Skeletal muscle satellite cell (primary cell): ENCODE measurements at regions not wholly inside any gene's neighbourhood (a gene's known extent, or its start where the extent isn't known, plus 50 kb on each side); places are given as distances from the start of the nearest gene placed in this dataset.
A peak's percentile ranks its signal among the peaks of the same experiment; 100 is the strongest.

ENCODE experiments used
- H3K27me3 ChIP-seq: 2 replicates; pipeline ENCODE4 v1.7.0; 2013; ENCODE audit warnings: low read length; ENCODE audit not compliant: control insufficient read depth, insufficient read depth
- H3K36me3 ChIP-seq: 2 replicates; pipeline ENCODE4 v1.7.0; 2013; ENCODE audit warnings: mild to moderate bottlenecking, control low read depth, low read length; ENCODE audit not compliant: insufficient read depth
- H3K4me1 ChIP-seq: 2 replicates; pipeline ENCODE4 v1.7.0; 2013; ENCODE audit warnings: low read length; ENCODE audit not compliant: control insufficient read depth, insufficient read depth
- H3K4me2 ChIP-seq: 2 replicates; pipeline ENCODE4 v1.7.0; 2013; ENCODE audit warnings: mild to moderate bottlenecking, low read length
- H3K4me3 ChIP-seq: 2 replicates; pipeline ENCODE4 v1.7.0; 2013; ENCODE audit warnings: low read length
- H3K9ac ChIP-seq: 2 replicates; pipeline ENCODE4 v1.7.0; 2013; ENCODE audit warnings: mild to moderate bottlenecking, low read depth, low read length, moderate library complexity
- H3K9me3 ChIP-seq: replicated peaks from 2 replicates; pipeline ENCODE4 v1.7.0; 2013; ENCODE audit warnings: mild to moderate bottlenecking, control low read depth, low read length

DNA sequence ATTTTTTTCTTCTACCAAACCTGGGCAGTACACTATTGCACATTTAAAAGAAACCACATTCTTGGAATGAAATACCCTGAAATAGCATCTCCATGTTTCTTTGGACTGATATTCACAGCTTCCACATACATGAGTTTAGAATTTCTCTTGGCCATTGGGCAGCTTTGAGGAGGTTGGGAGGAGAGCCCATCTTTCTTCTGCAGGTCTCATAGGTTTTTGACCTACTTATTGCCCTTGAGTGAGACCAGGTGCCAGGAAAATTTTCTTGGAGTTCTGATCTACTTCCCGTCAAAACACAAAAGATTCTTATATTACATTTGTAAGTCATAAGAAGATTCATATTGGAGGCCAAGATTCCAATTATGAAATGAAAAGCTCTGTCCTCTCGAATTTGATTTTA lies 212.0 kb downstream of the IBTK start:
- no peak overlapping the region for H3K4me3 ChIP-seq
- H3K27me3 ChIP-seq = no peaks in the 10 kb centered on the region
- H3K9me3 ChIP-seq = no peaks in the 10 kb centered on the region
- no peak overlapping the region for H3K9ac ChIP-seq
- no peaks in the 10 kb centered on the region for H3K36me3 ChIP-seq
- H3K4me1 ChIP-seq = peaks cover 20% of the 10 kb centered on the region
- no peak overlapping the region for H3K4me2 ChIP-seq

DNA sequence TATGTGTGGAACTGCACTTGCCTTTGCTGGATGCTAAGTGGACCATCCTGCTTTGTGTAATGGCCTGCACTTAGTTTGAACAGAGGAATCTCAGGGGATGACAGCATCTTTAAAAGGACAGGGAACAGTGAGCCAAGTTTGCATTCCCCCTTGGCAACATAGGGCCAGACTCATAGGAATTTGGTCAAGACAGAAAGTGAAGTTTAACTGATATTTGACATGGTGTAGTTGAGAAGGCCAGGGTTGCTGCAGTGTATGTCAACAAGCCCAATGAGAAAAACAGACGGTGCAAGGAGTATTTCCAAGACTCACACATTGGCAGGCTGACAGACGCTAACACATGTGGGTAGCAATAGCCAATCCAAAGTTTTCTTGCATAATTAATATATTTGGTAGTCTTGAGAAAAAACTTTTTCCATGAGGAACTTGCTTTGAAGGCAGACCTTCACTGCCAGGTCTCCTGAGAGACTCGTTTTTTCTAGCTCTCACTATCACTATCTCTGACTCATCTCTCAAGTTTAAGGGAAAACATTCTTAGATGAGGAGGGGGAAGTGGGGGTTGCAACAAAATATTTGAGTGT lies 213.8 kb downstream of the IBTK start:
- peaks cover 14% of the 10 kb centered on the region for H3K4me1 ChIP-seq
- no peaks in the 10 kb centered on the region for H3K27me3 ChIP-seq
- H3K4me2 ChIP-seq = no peak overlapping the region
- no peaks in the 10 kb centered on the region for H3K9me3 ChIP-seq
- H3K4me3 ChIP-seq = no peak overlapping the region
- H3K9ac ChIP-seq = no peak overlapping the region
- no peaks in the 10 kb centered on the region for H3K36me3 ChIP-seq

DNA sequence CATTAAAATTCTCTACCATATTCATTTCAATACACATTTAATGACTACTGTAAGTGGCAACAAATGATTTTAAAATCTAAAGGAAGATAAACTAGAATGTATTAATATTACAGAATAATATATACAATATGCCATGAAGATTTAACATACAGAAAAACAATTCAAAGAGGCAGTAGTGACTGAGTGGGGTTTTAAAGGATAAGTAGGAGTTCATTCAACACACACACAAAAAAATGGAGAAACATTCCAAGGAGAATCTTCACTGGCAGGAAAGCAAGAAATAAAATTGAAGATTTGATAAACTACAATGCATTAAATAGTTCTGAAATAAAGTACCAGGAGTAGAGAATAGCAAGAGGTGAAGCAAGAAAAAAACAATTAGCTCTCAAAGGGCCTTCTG lies 215.1 kb downstream of the IBTK start:
- Histone ChIP-seq H3K27me3 (no peaks in the 10 kb centered on the region), H3K9ac (no peak overlapping the region), H3K9me3 (no peaks in the 10 kb centered on the region), H3K4me1 (peaks cover 14% of the 10 kb centered on the region), H3K4me3 (no peak overlapping the region), H3K36me3 (no peaks in the 10 kb centered on the region), H3K4me2 (no peak overlapping the region)

DNA sequence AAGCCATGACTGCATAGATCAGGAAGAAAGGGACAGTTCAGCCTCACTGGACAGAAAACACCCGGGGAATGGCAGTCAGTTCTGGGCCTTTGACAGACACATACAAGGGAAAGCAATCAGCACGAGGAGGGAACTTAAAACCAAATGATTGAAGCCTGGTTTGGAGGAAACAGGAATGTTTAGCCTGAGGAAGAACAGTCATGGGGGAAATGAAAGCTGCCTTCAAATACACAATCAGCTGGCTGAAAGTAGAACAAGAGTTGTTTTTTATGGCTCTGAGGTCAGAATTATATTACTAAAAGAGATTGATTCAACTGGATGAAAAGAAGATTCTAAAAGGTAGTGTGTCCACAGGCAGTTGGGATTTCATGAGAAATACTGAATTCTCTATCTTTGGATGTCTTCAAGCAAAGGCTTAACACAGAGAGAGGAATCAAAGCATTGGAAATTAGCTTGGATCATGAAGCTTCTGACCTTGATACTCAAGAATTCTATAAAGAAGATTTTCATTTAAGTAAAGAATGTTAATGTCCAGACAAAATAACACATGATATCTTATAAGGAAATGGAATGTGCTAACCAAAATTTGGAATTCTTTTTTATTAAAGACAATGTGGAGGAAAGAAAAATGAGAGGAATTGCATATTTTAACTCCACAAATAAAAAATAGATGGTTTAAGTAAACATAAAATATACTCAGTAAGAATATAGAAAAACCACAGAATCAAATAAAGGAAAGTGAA lies 216.6 kb downstream of the IBTK start:
- no peak overlapping the region for H3K4me3 ChIP-seq
- H3K27me3 ChIP-seq = no peaks in the 10 kb centered on the region
- no peaks in the 10 kb centered on the region for H3K36me3 ChIP-seq
- no peak overlapping the region for H3K9ac ChIP-seq
- H3K4me2 ChIP-seq = no peak overlapping the region
- H3K4me1 ChIP-seq = peaks cover 14% of the 10 kb centered on the region
- no peaks in the 10 kb centered on the region for H3K9me3 ChIP-seq

DNA sequence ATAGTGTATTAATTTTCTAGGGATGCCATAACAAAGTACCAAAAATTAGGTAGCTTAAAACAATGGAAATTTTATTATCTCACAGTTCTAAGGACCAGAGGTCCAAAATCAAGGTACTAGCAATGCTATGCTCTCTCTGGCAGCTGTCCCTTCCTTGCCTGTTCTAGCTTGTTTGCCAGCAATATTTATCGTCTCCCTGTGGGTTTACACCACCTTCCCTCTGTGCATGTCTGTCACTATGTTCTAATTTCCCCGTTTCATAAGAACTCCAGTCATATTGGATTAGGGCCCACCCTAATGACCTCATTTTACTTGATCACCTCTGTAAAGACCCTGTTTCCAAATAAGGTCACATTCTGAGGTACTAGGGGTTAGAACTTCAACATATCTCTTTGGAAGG lies 217.2 kb downstream of the IBTK start:
- no peaks in the 10 kb centered on the region for H3K9me3 ChIP-seq
- no peak overlapping the region for H3K9ac ChIP-seq
- no peaks in the 10 kb centered on the region for H3K27me3 ChIP-seq
- no peak overlapping the region for H3K4me3 ChIP-seq
- peaks cover 14% of the 10 kb centered on the region for H3K4me1 ChIP-seq
- no peak overlapping the region for H3K4me2 ChIP-seq
- no peaks in the 10 kb centered on the region for H3K36me3 ChIP-seq

DNA sequence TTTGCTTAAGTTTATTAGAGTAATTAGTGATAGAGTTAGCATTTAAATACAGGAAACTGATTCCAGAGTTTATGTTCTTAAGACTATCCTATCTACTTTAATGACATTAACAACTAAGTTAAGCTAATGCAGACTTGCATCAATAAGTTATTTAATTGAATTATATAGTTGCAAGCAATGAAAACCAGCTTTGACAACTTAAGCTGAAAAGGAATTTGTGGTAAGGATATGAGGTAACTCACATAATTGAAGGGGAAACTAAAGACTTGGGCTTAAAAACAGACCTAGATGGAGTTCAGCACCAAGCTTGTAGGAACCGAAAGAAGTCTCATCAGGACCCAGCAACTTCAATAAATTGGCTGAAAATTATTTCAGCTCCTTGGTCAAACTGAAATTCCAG lies 222.3 kb downstream of the IBTK start:
- no peak overlapping the region for H3K4me3 ChIP-seq
- H3K9me3 ChIP-seq = no peaks in the 10 kb centered on the region
- H3K27me3 ChIP-seq = no peaks in the 10 kb centered on the region
- H3K4me1 ChIP-seq = peaks cover 25% of the 10 kb centered on the region
- H3K36me3 ChIP-seq = no peaks in the 10 kb centered on the region
- H3K4me2 ChIP-seq = no peak overlapping the region
- H3K9ac ChIP-seq = no peak overlapping the region

DNA sequence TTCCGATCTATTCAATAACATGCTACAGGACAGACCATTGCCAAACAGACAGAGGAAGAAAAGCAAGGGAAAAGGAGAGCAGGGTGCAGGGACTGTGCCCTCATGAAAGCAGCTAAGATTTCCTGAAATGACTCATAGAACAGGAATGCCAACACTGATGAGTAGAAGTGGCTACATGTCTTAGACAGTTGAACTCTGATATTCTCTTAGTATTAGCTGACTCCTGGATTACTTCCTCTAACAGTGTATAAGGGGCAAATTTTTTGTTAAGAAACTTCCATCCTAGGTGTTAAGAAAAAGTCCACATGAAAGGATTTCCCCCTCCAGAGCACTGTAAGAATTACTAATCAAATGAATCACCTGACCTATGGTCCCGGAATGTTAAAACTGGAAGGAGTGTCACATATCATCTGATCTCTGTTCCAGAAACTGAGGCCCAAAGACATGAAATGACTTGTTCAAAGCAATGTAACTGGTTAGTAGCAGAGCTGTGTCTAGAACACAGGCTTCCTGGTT lies 224.9 kb downstream of the IBTK start:
- Histone ChIP-seq H3K27me3 (no peaks in the 10 kb centered on the region), H3K4me3 (peak overlapping the region; percentile 22), H3K4me1 (peaks cover 36% of the 10 kb centered on the region), H3K4me2 (peak overlapping the region; percentile 30), H3K36me3 (no peaks in the 10 kb centered on the region), H3K9me3 (no peaks in the 10 kb centered on the region), H3K9ac (peak overlapping the region; percentile 14)

DNA sequence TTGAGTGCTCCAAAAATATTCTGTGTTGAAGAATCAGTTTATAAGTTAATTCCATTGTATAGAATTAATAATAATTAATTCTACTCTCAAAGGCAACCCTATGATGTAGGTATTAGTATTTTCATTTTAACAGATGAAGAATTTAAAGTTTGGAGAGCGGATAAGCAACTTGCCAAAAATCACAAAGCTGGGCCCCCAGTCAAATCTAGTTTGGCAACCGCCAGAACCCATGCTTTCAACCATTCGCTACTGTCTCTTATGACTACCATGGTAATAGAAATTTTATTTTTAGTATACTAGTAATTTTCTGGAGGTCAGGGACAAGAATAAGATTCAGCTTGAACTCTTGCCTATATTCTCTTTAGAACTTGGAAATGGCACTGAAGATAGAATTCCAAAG lies 229.8 kb downstream of the IBTK start:
- peaks cover 77% of the 10 kb centered on the region for H3K4me1 ChIP-seq
- peak overlapping the region; percentile 15 for H3K9ac ChIP-seq
- H3K27me3 ChIP-seq = no peaks in the 10 kb centered on the region
- H3K4me3 ChIP-seq = no peak overlapping the region
- H3K36me3 ChIP-seq = no peaks in the 10 kb centered on the region
- H3K9me3 ChIP-seq = no peaks in the 10 kb centered on the region
- peak overlapping the region; percentile 3 for H3K4me2 ChIP-seq

DNA sequence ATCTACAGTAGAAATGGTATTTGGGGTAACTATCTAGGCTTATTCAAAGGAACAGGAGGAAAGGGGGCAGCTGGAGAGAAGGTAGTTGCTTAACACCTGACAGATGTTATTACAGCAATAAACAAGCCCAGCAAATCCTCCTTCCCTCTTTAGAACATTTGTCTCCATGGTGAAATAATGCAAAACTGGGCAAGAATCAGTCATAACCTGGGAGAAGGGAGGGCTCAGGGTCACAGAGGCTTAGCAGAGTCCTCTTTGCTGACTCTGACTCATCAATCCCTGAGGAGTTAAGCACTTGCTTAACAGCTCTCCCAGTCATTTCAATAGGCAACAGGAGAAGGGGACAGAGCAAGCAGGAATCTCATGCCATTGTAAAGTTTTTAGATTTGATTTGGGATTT lies 230.3 kb downstream of the IBTK start:
- Histone ChIP-seq H3K4me3 (no peak overlapping the region), H3K4me2 (peak overlapping the region; percentile 37), H3K9me3 (no peaks in the 10 kb centered on the region), H3K27me3 (no peaks in the 10 kb centered on the region), H3K4me1 (peaks cover 75% of the 10 kb centered on the region), H3K9ac (peak overlapping the region; percentile 25), H3K36me3 (no peaks in the 10 kb centered on the region)

DNA sequence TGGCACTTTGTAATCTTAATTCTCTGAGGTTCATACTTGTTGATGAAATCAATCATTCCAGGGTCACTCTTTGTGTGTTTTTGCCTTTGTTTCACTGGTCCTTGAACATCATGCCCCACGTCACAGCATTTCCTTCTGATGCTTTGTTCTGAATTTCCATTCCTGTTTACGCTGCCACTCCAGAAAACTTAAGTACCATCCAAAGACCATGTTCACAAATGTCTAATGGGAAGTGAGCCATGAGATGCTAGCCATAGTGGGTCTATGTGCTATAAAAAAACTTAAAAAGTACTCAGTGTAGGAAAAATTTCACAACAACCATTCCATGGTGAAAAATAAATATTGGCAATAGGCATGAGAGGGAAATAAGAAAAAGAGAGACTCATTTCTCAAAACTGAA lies 232.0 kb downstream of the IBTK start:
- Histone ChIP-seq H3K4me3 (peak overlapping the region; percentile 2), H3K36me3 (no peaks in the 10 kb centered on the region), H3K4me1 (peaks cover 66% of the 10 kb centered on the region)

DNA sequence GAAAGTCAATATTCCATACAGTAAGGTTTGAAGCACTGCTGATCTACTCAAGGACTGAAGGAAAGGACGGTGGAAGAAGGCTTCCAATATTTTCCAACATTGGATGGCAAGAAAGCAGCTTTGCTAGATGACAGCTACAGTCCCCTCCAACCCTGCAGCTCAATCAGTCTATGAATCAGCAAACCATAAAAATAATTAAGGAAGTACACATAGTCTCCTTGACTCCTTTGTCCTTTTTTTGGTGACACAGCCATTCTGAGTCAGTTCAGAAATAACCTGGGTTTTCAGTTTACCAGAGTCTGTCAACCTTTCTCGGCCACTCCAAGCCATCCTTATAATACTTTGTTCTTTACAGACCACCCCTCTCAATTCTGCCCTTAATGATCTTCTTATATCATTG lies 232.5 kb downstream of the IBTK start:
- Histone ChIP-seq H3K9me3 (no peaks in the 10 kb centered on the region), H3K4me1 (peaks cover 61% of the 10 kb centered on the region), H3K9ac (peak overlapping the region; percentile 81), H3K4me2 (peak overlapping the region; percentile 41), H3K27me3 (no peaks in the 10 kb centered on the region), H3K4me3 (peak overlapping the region; percentile 14), H3K36me3 (no peaks in the 10 kb centered on the region)

More for the DNA sequence above, 232.0 kb downstream of the IBTK start:
- no peaks in the 10 kb centered on the region for H3K9me3 ChIP-seq
- peak overlapping the region; percentile 41 for H3K4me2 ChIP-seq
- no peaks in the 10 kb centered on the region for H3K27me3 ChIP-seq
- H3K9ac ChIP-seq = peak overlapping the region; percentile 81
